Lung (tissue), 11 donors: ENCODE measurements at regions not wholly inside any gene's neighbourhood (a gene's known extent, or its start where the extent isn't known, plus 50 kb on each side); places are given as distances from the start of the nearest gene placed in this dataset.

Experiments
- ATAC-seq: fragments of 200-7000 bp; cut with Tn5 transposase; one replicate; pipeline ENCODE4 v1.9.1; 2020; ENCODE audit warnings: moderate number of reproducible peaks; ENCODE audit not compliant: insufficient read depth, low FRiP score
- DNase-seq, 3 donors: peaks; one replicate each; pipeline ENCODE4 v3.0.0-alpha.2; 2013 to 2017
- H3K27ac ChIP-seq, 2 donors: one replicate each; pipeline ENCODE4 v1.5.1; 2013; ENCODE audit warnings: mild to moderate bottlenecking in 2 of 2, moderate library complexity in 2 of 2, control low read depth in 1 of 2, inconsistent platforms in 1 of 2, low read depth in 1 of 2, low read length in 1 of 2
- H3K27me3 ChIP-seq, 3 donors: one replicate each; pipeline ENCODE4 v1.5.1; 2013; ENCODE audit warnings: low read length in 2 of 3; ENCODE audit not compliant: control insufficient read depth in 3 of 3, insufficient read depth in 3 of 3
- H3K36me3 ChIP-seq, 4 donors: one replicate each; pipeline ENCODE4 v1.5.1; 2013; ENCODE audit warnings: low read length in 4 of 4, mild to moderate bottlenecking in 1 of 4, moderate library complexity in 1 of 4; ENCODE audit not compliant: control insufficient read depth in 4 of 4, insufficient read depth in 4 of 4
- H3K4me1 ChIP-seq, 5 donors: one replicate each; pipeline ENCODE4 v1.5.1; 2013; ENCODE audit warnings: low read length in 5 of 5, mild to moderate bottlenecking in 2 of 5, moderate library complexity in 1 of 5; ENCODE audit not compliant: control insufficient read depth in 5 of 5, insufficient read depth in 5 of 5
- H3K4me3 ChIP-seq: one replicate; pipeline ENCODE4 v1.5.1; 2013; ENCODE audit warnings: mild to moderate bottlenecking, control low read depth, moderate library complexity
- H3K9ac ChIP-seq, 2 donors: one replicate each; pipeline ENCODE4 v1.5.1; 2013; ENCODE audit warnings: low read length in 2 of 2, control low read depth in 1 of 2; ENCODE audit not compliant: insufficient read depth in 1 of 2
- H3K9me3 ChIP-seq, 4 donors: one replicate each; pipeline ENCODE4 v1.5.1; 2013; ENCODE audit warnings: low read length in 3 of 4, mild to moderate bottlenecking in 1 of 4, moderate library complexity in 1 of 4; ENCODE audit not compliant: control insufficient read depth in 4 of 4, insufficient read depth in 3 of 4
- WGBS, 2 donors: extraction: QIAGEN DNeasy Blood & Tissue Kit; methylation state at CpG; one replicate each; pipeline ENCODE4 v1.1.7; 2013; 5-methylcytosine and 5-hydroxymethylcytosine counted together
- TF ChIP-seq, protein P1 (sequence below): IDR thresholded peaks from 2 replicates; pipeline ENCODE4 v1.5.1; 2012; ENCODE audit warnings: mild to moderate bottlenecking; ENCODE audit errors: control extremely low read depth, extremely low read depth
- donor health status: control.
- donor health status: control.
- donor health status: Bipolar disorder and iron deficiency.
- donor health status: healthy.
- donor health status: DM: yes; HTN: yes; CAD: no.

DNA sequence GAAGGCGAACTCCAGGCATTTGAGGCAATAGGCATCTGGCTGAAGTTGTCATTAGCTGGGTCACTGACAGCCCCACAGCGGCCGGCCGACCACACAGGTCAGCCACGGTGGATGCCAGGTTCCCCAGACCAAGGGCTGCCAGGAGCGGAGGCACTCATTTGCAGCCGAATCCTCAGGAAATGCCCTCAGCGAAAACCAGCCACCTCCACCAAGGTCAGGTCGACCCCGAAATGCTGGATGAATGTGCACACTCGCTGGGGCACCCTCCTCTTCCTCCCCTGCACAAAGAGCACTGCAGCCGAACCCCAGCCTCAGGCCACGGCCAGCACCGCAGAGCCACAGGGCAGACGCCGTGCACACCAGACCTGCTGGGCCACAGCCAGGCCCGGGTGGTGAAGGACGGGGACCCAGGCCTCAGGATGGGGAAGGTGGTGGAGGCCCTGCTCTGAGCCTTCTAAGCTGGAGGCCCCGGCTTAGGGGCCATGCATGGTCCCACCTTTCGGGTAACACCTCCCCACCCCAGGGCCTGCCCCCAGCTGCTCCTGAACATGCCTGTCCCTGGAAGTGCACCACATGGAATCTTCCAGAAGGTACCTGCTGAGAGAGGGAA is 206.0 kb downstream of the BRD1 start:
- Histone ChIP-seq H3K9ac (no peak overlapping the region), H3K4me1 (no peaks in the 10 kb centered on the region), H3K27ac (no peak overlapping the region), H3K9me3 (no peaks in the 10 kb centered on the region), H3K36me3 (no peaks in the 10 kb centered on the region), H3K4me3 (no peak overlapping the region), H3K27me3 (no peaks in the 10 kb centered on the region)
- TF ChIP-seq, protein P1, sequence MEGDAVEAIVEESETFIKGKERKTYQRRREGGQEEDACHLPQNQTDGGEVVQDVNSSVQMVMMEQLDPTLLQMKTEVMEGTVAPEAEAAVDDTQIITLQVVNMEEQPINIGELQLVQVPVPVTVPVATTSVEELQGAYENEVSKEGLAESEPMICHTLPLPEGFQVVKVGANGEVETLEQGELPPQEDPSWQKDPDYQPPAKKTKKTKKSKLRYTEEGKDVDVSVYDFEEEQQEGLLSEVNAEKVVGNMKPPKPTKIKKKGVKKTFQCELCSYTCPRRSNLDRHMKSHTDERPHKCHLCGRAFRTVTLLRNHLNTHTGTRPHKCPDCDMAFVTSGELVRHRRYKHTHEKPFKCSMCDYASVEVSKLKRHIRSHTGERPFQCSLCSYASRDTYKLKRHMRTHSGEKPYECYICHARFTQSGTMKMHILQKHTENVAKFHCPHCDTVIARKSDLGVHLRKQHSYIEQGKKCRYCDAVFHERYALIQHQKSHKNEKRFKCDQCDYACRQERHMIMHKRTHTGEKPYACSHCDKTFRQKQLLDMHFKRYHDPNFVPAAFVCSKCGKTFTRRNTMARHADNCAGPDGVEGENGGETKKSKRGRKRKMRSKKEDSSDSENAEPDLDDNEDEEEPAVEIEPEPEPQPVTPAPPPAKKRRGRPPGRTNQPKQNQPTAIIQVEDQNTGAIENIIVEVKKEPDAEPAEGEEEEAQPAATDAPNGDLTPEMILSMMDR: no peak
- WGBS, 2 donors: 84 to 89% methylated on average over 20 of the region's 20 CpGs
- DNase-seq (no peak), ATAC-seq (no peak)

DNA sequence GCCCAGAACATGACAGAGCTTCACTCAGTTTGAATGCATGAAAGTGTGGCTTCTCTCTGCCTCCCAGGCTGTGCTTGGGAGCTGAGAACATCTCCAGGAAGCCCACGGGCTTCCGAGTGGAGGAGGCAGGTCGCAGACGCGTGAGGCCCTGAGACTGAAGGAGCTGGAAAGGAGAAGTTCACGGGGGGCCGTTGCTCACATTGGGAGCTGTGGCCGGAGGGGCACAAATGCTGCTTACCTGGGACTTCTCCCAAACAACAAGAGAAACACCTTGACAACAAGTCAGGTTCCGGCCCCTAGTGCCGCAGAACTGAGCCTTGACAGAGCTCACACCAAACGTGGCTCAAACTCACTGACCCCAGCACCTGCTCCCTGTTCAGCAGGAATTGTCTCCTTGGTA is 207.0 kb downstream of the BRD1 start:
- WGBS, 2 donors: 77 to 79% methylated on average over 11 of the region's 11 CpGs
- no peaks in the 10 kb centered on the region for H3K9me3 ChIP-seq
- ATAC-seq (no peak), DNase-seq (no peak)
- H3K36me3 ChIP-seq: no peaks in the 10 kb centered on the region
- TF ChIP-seq, protein P1: no peak
- no peak overlapping the region for H3K9ac ChIP-seq
- no peak overlapping the region for H3K27ac ChIP-seq
- H3K4me1 ChIP-seq: no peaks in the 10 kb centered on the region
- H3K4me3 ChIP-seq: no peak overlapping the region
- H3K27me3 ChIP-seq: no peaks in the 10 kb centered on the region

DNA sequence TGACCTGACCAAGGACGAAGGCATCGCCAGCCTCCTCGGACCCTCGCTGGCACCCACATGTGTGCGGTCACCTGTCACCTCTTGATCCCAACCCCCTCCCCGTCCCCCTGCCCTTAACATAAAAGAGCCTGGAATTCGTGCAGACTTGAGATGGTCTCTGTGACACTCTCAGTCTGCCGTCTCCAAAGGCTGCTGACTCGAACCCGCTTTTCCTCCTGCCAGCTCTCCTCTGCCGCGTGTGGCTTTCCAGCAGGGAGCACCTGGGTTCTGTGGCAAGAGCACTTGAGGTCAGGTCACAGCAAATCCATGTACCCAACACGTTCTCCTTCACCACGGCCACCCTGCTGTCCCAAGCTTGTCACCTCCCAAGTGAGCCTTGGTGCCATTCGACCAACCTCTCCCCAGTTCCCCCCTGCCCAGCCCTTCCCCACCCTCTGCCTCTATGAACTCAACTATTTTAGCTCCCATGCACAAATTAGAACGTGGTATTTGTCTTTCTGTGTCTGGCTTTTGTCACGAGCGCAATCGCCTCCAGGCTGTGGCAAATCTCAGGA is 207.6 kb downstream of the BRD1 start:
- 80 to 90% methylated on average over 19 of the region's 19 CpGs for WGBS, 2 donors
- no peaks in the 10 kb centered on the region for H3K27me3 ChIP-seq
- H3K9ac ChIP-seq: no peak overlapping the region
- H3K4me3 ChIP-seq: no peak overlapping the region
- H3K9me3 ChIP-seq: no peaks in the 10 kb centered on the region
- no peaks in the 10 kb centered on the region for H3K4me1 ChIP-seq
- DNase-seq: no peak
- no peak overlapping the region for H3K27ac ChIP-seq
- no peaks in the 10 kb centered on the region for H3K36me3 ChIP-seq
- no peak for ATAC-seq
- TF ChIP-seq, protein P1: no peak

DNA sequence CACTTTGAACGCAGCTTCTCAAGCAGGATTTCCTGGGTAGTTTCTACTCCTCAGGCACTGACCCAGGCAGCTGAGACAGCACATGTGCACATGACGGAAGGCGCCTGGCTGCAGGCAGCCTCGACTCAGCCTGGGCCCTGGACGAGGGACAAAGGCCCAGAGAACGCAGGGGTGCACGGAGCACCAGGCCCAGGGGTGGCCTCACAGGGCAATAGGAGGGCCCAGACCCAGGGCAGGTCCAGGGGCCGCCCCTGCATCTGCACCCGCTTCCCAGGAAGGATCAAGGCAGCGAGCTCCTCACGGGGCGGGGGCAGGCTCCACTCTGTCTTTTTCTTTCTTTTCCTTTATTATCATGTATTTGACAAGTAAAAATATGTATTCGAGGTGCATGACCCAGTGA is 208.4 kb downstream of the BRD1 start:
- H3K27me3 ChIP-seq: no peaks in the 10 kb centered on the region
- 82 to 91% methylated on average over 13 of the region's 13 CpGs for WGBS, 2 donors
- no peak overlapping the region for H3K4me3 ChIP-seq
- ATAC-seq: no peak
- no peaks in the 10 kb centered on the region for H3K4me1 ChIP-seq
- no peaks in the 10 kb centered on the region for H3K36me3 ChIP-seq
- no peak for DNase-seq
- H3K9ac ChIP-seq: no peak overlapping the region
- TF ChIP-seq, protein P1: no peak
- H3K9me3 ChIP-seq: no peaks in the 10 kb centered on the region
- H3K27ac ChIP-seq: no peak overlapping the region
